ENCODE measurements at regions not wholly inside any gene's neighbourhood (a gene's known extent, or its start where the extent isn't known, plus 50 kb on each side); places are given as distances from the start of the nearest gene placed in this dataset.
A peak's percentile ranks its signal among the peaks of the same experiment; 100 is the strongest.

DNA sequence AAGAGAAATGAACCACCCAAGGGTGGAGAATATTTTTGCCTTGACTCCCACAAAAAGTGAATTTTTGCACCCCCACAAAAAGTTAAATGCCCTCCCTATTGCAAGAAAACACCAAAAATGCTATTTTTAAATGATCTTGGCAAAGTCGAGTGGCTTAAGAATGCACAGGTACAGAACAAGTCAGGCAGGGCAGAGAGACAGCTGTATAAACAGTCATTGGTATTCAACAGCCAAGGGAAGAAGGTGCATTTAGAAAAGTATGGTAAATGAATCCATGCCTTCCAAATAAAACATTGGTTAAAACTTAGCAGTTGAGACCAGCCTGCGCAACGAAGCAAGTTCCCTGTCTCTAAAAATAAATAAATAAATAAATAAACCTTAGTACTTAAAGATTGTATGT, 169.3 kb downstream of the CHIC2 start:
- Histone ChIP-seq H3K36me3 (ENCODE audit: insufficient read depth, low read length) (no peaks in the 10 kb centered on the region), H3K9ac (ENCODE audit: low read length) (no peak overlapping the region), H2AFZ (ENCODE audit: low read depth, low read length) (no peak overlapping the region), H3K27ac (ENCODE audit: low read depth, low read length) (no peak overlapping the region), H3K4me2 (ENCODE audit: low read length) (no peak overlapping the region), H3K4me3 (ENCODE audit: insufficient read depth, low read depth, low read length) (no peak overlapping the region), H4K20me1 (ENCODE audit: insufficient read depth, low read length) (no peaks in the 10 kb centered on the region), H3K9me3 (ENCODE audit: insufficient read depth, low read depth, low read length) (no peaks in the 10 kb centered on the region), H3K27me3 (ENCODE audit: insufficient read depth, low read length) (no peaks in the 10 kb centered on the region), H3K4me1 (ENCODE audit: insufficient read depth, low read length) (no peaks in the 10 kb centered on the region), H3K79me2 (ENCODE audit: insufficient read depth, low read length) (no peaks in the 10 kb centered on the region)
- TF ChIP-seq EZH2 (IDR thresholded peaks at IDR 0.05; ENCODE audit: insufficient read depth, low read length) = no peak
- DNase-seq (ENCODE audit: low read depth) (peak; percentile 36), FAIRE-seq (no peak)
- no peak overlapping the region for H3K4me3 Mint-ChIP-seq (ENCODE audit: unreplicated experiment)
- no peaks in the 10 kb centered on the region for H3K27me3 Mint-ChIP-seq (ENCODE audit: low read depth, unreplicated experiment)
- no peaks in the 10 kb centered on the region for H3K9me3 Mint-ChIP-seq (ENCODE audit: unreplicated experiment)
- H3K27ac Mint-ChIP-seq (ENCODE audit: unreplicated experiment) = no peak overlapping the region
- H3K4me1 Mint-ChIP-seq (ENCODE audit: low read depth, unreplicated experiment) = no peaks in the 10 kb centered on the region
- no peaks in the 10 kb centered on the region for H3K36me3 Mint-ChIP-seq (ENCODE audit: low read depth, unreplicated experiment)

GRCh38 chr4:53890461-53890860, 173.9 kb downstream of the CHIC2 start:
- no peaks in the 10 kb centered on the region for H3K36me3 Mint-ChIP-seq (ENCODE audit: low read depth, unreplicated experiment)
- H3K27ac ChIP-seq (ENCODE audit: low read depth, low read length) = no peak overlapping the region
- H3K4me2 ChIP-seq (ENCODE audit: low read length) = no peak overlapping the region

GRCh38 chr4:53889326-53890055, 174.9 kb downstream of the CHIC2 start:
- no peaks in the 10 kb centered on the region for H3K27me3 ChIP-seq (ENCODE audit: insufficient read depth, low read length)
- no peak overlapping the region for H2AFZ ChIP-seq (ENCODE audit: low read depth, low read length)
- FAIRE-seq (no peak), DNase-seq (ENCODE audit: low read depth) (no peak)
- Mint-ChIP-seq H3K9me3 (ENCODE audit: unreplicated experiment) (no peaks in the 10 kb centered on the region), H3K27me3 (ENCODE audit: low read depth, unreplicated experiment) (peaks cover 2% of the 10 kb centered on the region), H3K4me1 (ENCODE audit: low read depth, unreplicated experiment) (no peaks in the 10 kb centered on the region), H3K27ac (ENCODE audit: unreplicated experiment) (no peak overlapping the region), H3K36me3 (ENCODE audit: low read depth, unreplicated experiment) (no peaks in the 10 kb centered on the region), H3K4me3 (ENCODE audit: unreplicated experiment) (no peak overlapping the region)
- H3K79me2 ChIP-seq (ENCODE audit: insufficient read depth, low read length) = no peaks in the 10 kb centered on the region
- H4K20me1 ChIP-seq (ENCODE audit: insufficient read depth, low read length) = no peaks in the 10 kb centered on the region
- H3K27ac ChIP-seq (ENCODE audit: low read depth, low read length) = no peak overlapping the region
- no peak overlapping the region for H3K9ac ChIP-seq (ENCODE audit: low read length)
- H3K4me1 ChIP-seq (ENCODE audit: insufficient read depth, low read length) = no peaks in the 10 kb centered on the region
- TF ChIP-seq, protein P1, sequence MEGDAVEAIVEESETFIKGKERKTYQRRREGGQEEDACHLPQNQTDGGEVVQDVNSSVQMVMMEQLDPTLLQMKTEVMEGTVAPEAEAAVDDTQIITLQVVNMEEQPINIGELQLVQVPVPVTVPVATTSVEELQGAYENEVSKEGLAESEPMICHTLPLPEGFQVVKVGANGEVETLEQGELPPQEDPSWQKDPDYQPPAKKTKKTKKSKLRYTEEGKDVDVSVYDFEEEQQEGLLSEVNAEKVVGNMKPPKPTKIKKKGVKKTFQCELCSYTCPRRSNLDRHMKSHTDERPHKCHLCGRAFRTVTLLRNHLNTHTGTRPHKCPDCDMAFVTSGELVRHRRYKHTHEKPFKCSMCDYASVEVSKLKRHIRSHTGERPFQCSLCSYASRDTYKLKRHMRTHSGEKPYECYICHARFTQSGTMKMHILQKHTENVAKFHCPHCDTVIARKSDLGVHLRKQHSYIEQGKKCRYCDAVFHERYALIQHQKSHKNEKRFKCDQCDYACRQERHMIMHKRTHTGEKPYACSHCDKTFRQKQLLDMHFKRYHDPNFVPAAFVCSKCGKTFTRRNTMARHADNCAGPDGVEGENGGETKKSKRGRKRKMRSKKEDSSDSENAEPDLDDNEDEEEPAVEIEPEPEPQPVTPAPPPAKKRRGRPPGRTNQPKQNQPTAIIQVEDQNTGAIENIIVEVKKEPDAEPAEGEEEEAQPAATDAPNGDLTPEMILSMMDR (IDR thresholded peaks at IDR 0.05; ENCODE audit: insufficient read depth, low read depth, low read length) = no peak
- no peak for TF ChIP-seq EZH2 (IDR thresholded peaks at IDR 0.05; ENCODE audit: insufficient read depth, low read length)
- H3K9me3 ChIP-seq (ENCODE audit: insufficient read depth, low read depth, low read length) = no peaks in the 10 kb centered on the region
- H3K36me3 ChIP-seq (ENCODE audit: insufficient read depth, low read length) = no peaks in the 10 kb centered on the region
- H3K4me2 ChIP-seq (ENCODE audit: low read length) = no peak overlapping the region
- no peak overlapping the region for H3K4me3 ChIP-seq (ENCODE audit: insufficient read depth, low read depth, low read length)

More at GRCh38 chr4:53890461-53890860, 173.9 kb downstream of the CHIC2 start:
- H4K20me1 ChIP-seq (ENCODE audit: insufficient read depth, low read length) = no peaks in the 10 kb centered on the region
- FAIRE-seq = no peak
- no peaks in the 10 kb centered on the region for H3K9me3 Mint-ChIP-seq (ENCODE audit: unreplicated experiment)
- no peaks in the 10 kb centered on the region for H3K4me1 Mint-ChIP-seq (ENCODE audit: low read depth, unreplicated experiment)
- H3K4me3 Mint-ChIP-seq (ENCODE audit: unreplicated experiment) = no peak overlapping the region
- no peaks in the 10 kb centered on the region for H3K27me3 ChIP-seq (ENCODE audit: insufficient read depth, low read length)
- H3K9ac ChIP-seq (ENCODE audit: low read length) = no peak overlapping the region
- DNase-seq (ENCODE audit: low read depth) = no peak
- H3K9me3 ChIP-seq (ENCODE audit: insufficient read depth, low read depth, low read length) = no peaks in the 10 kb centered on the region
- no peak overlapping the region for H3K27ac Mint-ChIP-seq (ENCODE audit: unreplicated experiment)
- H2AFZ ChIP-seq (ENCODE audit: low read depth, low read length) = no peak overlapping the region
- H3K36me3 ChIP-seq (ENCODE audit: insufficient read depth, low read length) = no peaks in the 10 kb centered on the region
- no peak for TF ChIP-seq EZH2 (IDR thresholded peaks at IDR 0.05; ENCODE audit: insufficient read depth, low read length)
- TF ChIP-seq, protein P1 (IDR thresholded peaks at IDR 0.05; ENCODE audit: insufficient read depth, low read depth, low read length) = no peak
- no peaks in the 10 kb centered on the region for H3K79me2 ChIP-seq (ENCODE audit: insufficient read depth, low read length)
- H3K4me3 ChIP-seq (ENCODE audit: insufficient read depth, low read depth, low read length) = no peak overlapping the region
- H3K4me1 ChIP-seq (ENCODE audit: insufficient read depth, low read length) = no peaks in the 10 kb centered on the region
- peaks cover 2% of the 10 kb centered on the region for H3K27me3 Mint-ChIP-seq (ENCODE audit: low read depth, unreplicated experiment)
